Thymus (tissue), 11 donors: ENCODE measurements at regions not wholly inside any gene's neighbourhood (a gene's known extent, or its start where the extent isn't known, plus 50 kb on each side); places are given as distances from the start of the nearest gene placed in this dataset.

Experiments used
- DNase-seq, 9 donors: peaks; one replicate each; pipeline ENCODE4 v3.0.0-alpha.2; 2013; ENCODE audit warnings: low spot score in 9 of 9, low read depth in 6 of 9, missing footprints in 1 of 9
- H3K27ac ChIP-seq, 2 donors: one replicate each; pipeline ENCODE4 v1.5.1; 2013; ENCODE audit warnings: control low read depth in 1 of 2, low read depth in 1 of 2, low read length in 1 of 2, mild to moderate bottlenecking in 1 of 2, moderate library complexity in 1 of 2
- H3K27me3 ChIP-seq, 2 donors: one replicate each; pipeline ENCODE4 v1.5.1; 2013; ENCODE audit warnings: low read length in 1 of 2; ENCODE audit not compliant: control insufficient read depth in 2 of 2, insufficient read depth in 1 of 2
- H3K36me3 ChIP-seq, 2 donors: one replicate each; pipeline ENCODE4 v1.5.1; 2013; ENCODE audit warnings: low read length in 1 of 2, mild to moderate bottlenecking in 1 of 2, moderate library complexity in 1 of 2; ENCODE audit not compliant: control insufficient read depth in 2 of 2, insufficient read depth in 2 of 2
- H3K4me1 ChIP-seq, 2 donors: one replicate each; pipeline ENCODE4 v1.5.1; 2013; ENCODE audit warnings: low read length in 2 of 2; ENCODE audit not compliant: control insufficient read depth in 2 of 2, insufficient read depth in 2 of 2
- H3K4me3 ChIP-seq, 2 donors: one replicate each; pipeline ENCODE4 v1.5.1; 2013; ENCODE audit warnings: low read length in 2 of 2, control low read depth in 1 of 2, mild to moderate bottlenecking in 1 of 2
- H3K9me3 ChIP-seq, 2 donors: one replicate each; pipeline ENCODE4 v1.5.1; 2013; ENCODE audit warnings: low read length in 1 of 2, mild to moderate bottlenecking in 1 of 2; ENCODE audit not compliant: control insufficient read depth in 2 of 2, insufficient read depth in 1 of 2
- WGBS: extraction: QIAGEN DNeasy Blood & Tissue Kit; methylation state at CpG from one replicate; pipeline ENCODE4 v1.1.7; 2013; 5-methylcytosine and 5-hydroxymethylcytosine counted together
- donor health status: healthy.

- H3K9me3 ChIP-seq = no peaks in the 10 kb centered on the region
- no peaks in the 10 kb centered on the region for H3K36me3 ChIP-seq
- no peaks in the 10 kb centered on the region for H3K27me3 ChIP-seq
- no peak overlapping the region for H3K4me3 ChIP-seq
- no peak overlapping the region for H3K27ac ChIP-seq
- 78% methylated on average over 6 of the region's 6 CpGs for WGBS
- DNase-seq = no peak
- H3K4me1 ChIP-seq = no peaks in the 10 kb centered on the region
These were observed 585.6 kb downstream of the DHX35 start for GRCh38 chr20:39547546-39548408.

GRCh38 chr20:39541136-39541803 is 579.1 kb downstream of the DHX35 start:
- no peak for DNase-seq
- H3K4me1 ChIP-seq = no peaks in the 10 kb centered on the region

GRCh38 chr20:39538317-39538716 is 576.2 kb downstream of the DHX35 start:
- Histone ChIP-seq H3K36me3 (no peaks in the 10 kb centered on the region), H3K9me3 (no peaks in the 10 kb centered on the region), H3K4me3 (no peak overlapping the region), H3K27ac (no peak overlapping the region), H3K27me3 (no peaks in the 10 kb centered on the region), H3K4me1 (no peaks in the 10 kb centered on the region)
- DNase-seq = no peak

More at GRCh38 chr20:39541136-39541803, 579.1 kb downstream of the DHX35 start:
- Histone ChIP-seq H3K27ac (no peak overlapping the region), H3K4me3 (no peak overlapping the region), H3K27me3 (no peaks in the 10 kb centered on the region), H3K9me3 (no peaks in the 10 kb centered on the region), H3K36me3 (no peaks in the 10 kb centered on the region)
- 89% methylated on average over 2 of the region's 2 CpGs for WGBS

GRCh38 chr20:39535301-39535700 is 573.2 kb downstream of the DHX35 start:
- Histone ChIP-seq H3K4me3 (no peak overlapping the region), H3K4me1 (no peaks in the 10 kb centered on the region), H3K27me3 (no peaks in the 10 kb centered on the region), H3K27ac (no peak overlapping the region), H3K9me3 (no peaks in the 10 kb centered on the region), H3K36me3 (no peaks in the 10 kb centered on the region)
- 97% methylated on average over 1 of the region's 1 CpG for WGBS
- no peak for DNase-seq

GRCh38 chr20:39534846-39535245 is 572.7 kb downstream of the DHX35 start:
- Histone ChIP-seq H3K4me1 (no peaks in the 10 kb centered on the region), H3K27ac (no peak overlapping the region), H3K9me3 (no peaks in the 10 kb centered on the region), H3K36me3 (no peaks in the 10 kb centered on the region), H3K4me3 (no peak overlapping the region), H3K27me3 (no peaks in the 10 kb centered on the region)
- 69% methylated on average over 1 of the region's 1 CpG for WGBS
- no peak for DNase-seq

GRCh38 chr20:39533858-39534257 is 571.7 kb downstream of the DHX35 start:
- Histone ChIP-seq H3K4me3 (no peak overlapping the region), H3K27me3 (no peaks in the 10 kb centered on the region), H3K36me3 (no peaks in the 10 kb centered on the region), H3K4me1 (no peaks in the 10 kb centered on the region), H3K9me3 (no peaks in the 10 kb centered on the region), H3K27ac (no peak overlapping the region)
- DNase-seq = no peak
- 91% methylated on average over 3 of the region's 3 CpGs for WGBS

- no peak for DNase-seq
- Histone ChIP-seq H3K4me3 (no peak overlapping the region), H3K4me1 (no peaks in the 10 kb centered on the region), H3K9me3 (no peaks in the 10 kb centered on the region), H3K27me3 (no peaks in the 10 kb centered on the region), H3K27ac (no peak overlapping the region), H3K36me3 (no peaks in the 10 kb centered on the region)
- 87% methylated on average over 1 of the region's 1 CpG for WGBS
These were observed 570.1 kb downstream of the DHX35 start for GRCh38 chr20:39532205-39532604.

- no peak for DNase-seq
- Histone ChIP-seq H3K4me1 (no peaks in the 10 kb centered on the region), H3K27ac (no peak overlapping the region), H3K4me3 (no peak overlapping the region), H3K27me3 (no peaks in the 10 kb centered on the region), H3K9me3 (no peaks in the 10 kb centered on the region), H3K36me3 (no peaks in the 10 kb centered on the region)
- 85% methylated on average over 4 of the region's 4 CpGs for WGBS
These were observed 566.3 kb downstream of the DHX35 start for GRCh38 chr20:39528436-39528835.

- Histone ChIP-seq H3K36me3 (no peaks in the 10 kb centered on the region), H3K27me3 (no peaks in the 10 kb centered on the region), H3K4me1 (no peaks in the 10 kb centered on the region), H3K9me3 (no peaks in the 10 kb centered on the region), H3K4me3 (no peak overlapping the region), H3K27ac (no peak overlapping the region)
- 88% methylated on average over 4 of the region's 4 CpGs for WGBS
- no peak for DNase-seq
These were observed 562.3 kb downstream of the DHX35 start for GRCh38 chr20:39524371-39524911.
